Neural progenitor cell (in vitro differentiated cells): ENCODE measurements at regions not wholly inside any gene's neighbourhood (a gene's known extent, or its start where the extent isn't known, plus 50 kb on each side); places are given as distances from the start of the nearest gene placed in this dataset.
"Not testable (repeated sequence)": the region's sequence is repeated elsewhere in the genome, so short reads cannot be mapped to it uniquely, and the experiment has no call there.

Experiments
- DNase-seq: peaks from one replicate; pipeline ENCODE4 v3.0.0-alpha.2; 2016; ENCODE audit warnings: low spot score
- H2AFZ ChIP-seq: fragments of 200-600 bp; sonication (generic); replicated peaks from 2 replicates; pipeline ENCODE4 v1.6.1; 2016; ENCODE audit warnings: antibody characterized with exemption
- H3F3A ChIP-seq: fragments of 200-600 bp; sonication (generic); 2 replicates; pipeline ENCODE4 v1.6.1; 2016; ENCODE audit warnings: antibody characterized with exemption, low read depth
- H3K27ac ChIP-seq: fragments of 200-600 bp; sonication (generic); 2 replicates; pipeline ENCODE4 v1.5.1; 2016; ENCODE audit warnings: mild to moderate bottlenecking
- H3K27me3 ChIP-seq: fragments of 200-600 bp; sonication (generic); 2 replicates; pipeline ENCODE4 v1.6.1; 2016; ENCODE audit warnings: mild to moderate bottlenecking, moderate library complexity
- H3K36me3 ChIP-seq: fragments of 200-600 bp; sonication (generic); 2 replicates; pipeline ENCODE4 v1.5.1; 2016
- H3K4me1 ChIP-seq: fragments of 200-600 bp; sonication (generic); 2 replicates; pipeline ENCODE4 v1.6.1; 2016; ENCODE audit warnings: mixed run types
- H3K4me2 ChIP-seq: fragments of 200-600 bp; sonication (generic); 2 replicates; pipeline ENCODE4 v1.6.1; 2016
- H3K4me3 ChIP-seq: fragments of 200-600 bp; sonication (generic); 2 replicates; pipeline ENCODE4 v1.5.1; 2016
- H3K79me2 ChIP-seq: fragments of 200-600 bp; sonication (generic); 2 replicates; pipeline ENCODE4 v1.6.1; 2016; ENCODE audit warnings: low read depth
- H3K9ac ChIP-seq: fragments of 200-600 bp; sonication (generic); 2 replicates; pipeline ENCODE4 v1.6.1; 2016
- H3K9me3 ChIP-seq: fragments of 200-600 bp; sonication (generic); 2 replicates; pipeline ENCODE4 v1.5.1; 2016; ENCODE audit warnings: low read depth
- H4K20me1 ChIP-seq: fragments of 200-600 bp; sonication (generic); 2 replicates; pipeline ENCODE4 v1.6.1; 2016; ENCODE audit warnings: low read depth
- H3K27ac Mint-ChIP-seq: 3 replicates; pipeline ENCODE4 v1.8.0; 2021; ENCODE audit warnings: mixed read lengths
- H3K27me3 Mint-ChIP-seq: 2 replicates; pipeline ENCODE4 v1.8.0; 2022; ENCODE audit warnings: low read depth, mild to moderate bottlenecking, inconsistent platforms, moderate library complexity, mixed read lengths; ENCODE audit not compliant: insufficient read depth
- H3K36me3 Mint-ChIP-seq: 3 replicates; pipeline ENCODE4 v1.8.0; 2021; ENCODE audit warnings: mixed read lengths
- H3K4me1 Mint-ChIP-seq: 3 replicates; pipeline ENCODE4 v1.8.0; 2021; ENCODE audit warnings: mixed read lengths
- H3K4me3 Mint-ChIP-seq: 3 replicates; pipeline ENCODE4 v1.8.0; 2021; ENCODE audit warnings: mild to moderate bottlenecking, moderate library complexity, mixed read lengths
- H3K9me3 Mint-ChIP-seq: 3 replicates; pipeline ENCODE4 v1.8.0; 2020; ENCODE audit warnings: mixed read lengths
- EZH2 ChIP-seq: fragments of 200-600 bp; sonication (generic); IDR thresholded peaks from 2 replicates; pipeline ENCODE4 v1.6.1; 2017; ENCODE audit warnings: antibody characterized with exemption, mild to moderate bottlenecking, moderate library complexity
- EZH2phosphoT487 ChIP-seq: fragments of 200-600 bp; sonication (generic); IDR thresholded peaks from 2 replicates; pipeline ENCODE4 v1.6.1; 2017; ENCODE audit warnings: antibody characterized with exemption
- TF ChIP-seq, protein P1 (sequence below): fragments of 200-600 bp; sonication (generic); IDR thresholded peaks from 2 replicates; pipeline ENCODE4 v1.5.1; 2017; ENCODE audit warnings: antibody characterized with exemption, mild to moderate bottlenecking

DNA sequence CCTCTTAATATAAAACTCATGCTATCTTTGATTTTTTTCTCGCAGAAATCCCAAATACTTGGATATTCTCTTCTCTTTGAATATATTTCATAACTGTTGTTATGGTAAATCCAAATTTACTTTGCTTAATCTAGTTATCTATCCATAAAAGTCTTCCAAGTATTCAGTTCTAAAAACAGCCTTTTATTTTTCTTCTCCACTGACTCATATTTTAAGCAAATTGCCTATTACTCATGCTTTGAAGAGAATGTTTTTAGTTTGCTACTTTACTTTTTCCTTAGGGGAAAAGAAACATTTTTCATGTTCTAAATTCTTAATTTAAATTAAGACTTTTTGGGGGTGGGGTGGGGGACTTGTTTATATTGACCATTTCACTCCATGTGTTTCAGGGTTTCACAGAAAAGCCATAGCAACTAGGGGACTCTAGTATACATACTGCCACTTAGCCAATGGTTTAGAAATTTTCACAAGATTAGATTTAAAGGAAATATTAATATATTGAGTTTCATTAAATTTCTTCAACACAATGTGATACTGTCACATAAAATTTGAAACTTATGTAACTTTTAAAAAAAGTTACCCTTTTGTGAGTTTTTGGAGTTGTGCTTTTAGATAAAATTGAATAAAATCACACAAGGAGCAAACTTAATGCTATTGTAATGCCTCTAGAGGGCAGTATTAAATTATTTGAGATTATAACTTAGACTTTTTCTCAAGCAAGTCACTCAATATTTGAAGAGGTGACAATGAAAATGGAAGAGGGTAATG, 545.8 kb upstream of the ARRDC3 start:
- Histone ChIP-seq H3F3A (no peaks in the 10 kb centered on the region), H3K4me3 (no peak overlapping the region), H3K27ac (no peak overlapping the region), H2AFZ (no peak overlapping the region), H3K9ac (no peak overlapping the region), H3K9me3 (no peaks in the 10 kb centered on the region), H4K20me1 (no peaks in the 10 kb centered on the region), H3K4me2 (no peak overlapping the region), H3K36me3 (no peaks in the 10 kb centered on the region), H3K4me1 (no peaks in the 10 kb centered on the region), H3K79me2 (no peaks in the 10 kb centered on the region), H3K27me3 (no peaks in the 10 kb centered on the region)
- Mint-ChIP-seq H3K27ac (no peak overlapping the region), H3K36me3 (peaks cover 7% of the 10 kb centered on the region), H3K4me1 (peaks cover 9% of the 10 kb centered on the region), H3K27me3 (no peaks in the 10 kb centered on the region), H3K4me3 (no peak overlapping the region), H3K9me3 (peaks cover 14% of the 10 kb centered on the region)
- no peak for TF ChIP-seq EZH2phosphoT487
- TF ChIP-seq, protein P1, sequence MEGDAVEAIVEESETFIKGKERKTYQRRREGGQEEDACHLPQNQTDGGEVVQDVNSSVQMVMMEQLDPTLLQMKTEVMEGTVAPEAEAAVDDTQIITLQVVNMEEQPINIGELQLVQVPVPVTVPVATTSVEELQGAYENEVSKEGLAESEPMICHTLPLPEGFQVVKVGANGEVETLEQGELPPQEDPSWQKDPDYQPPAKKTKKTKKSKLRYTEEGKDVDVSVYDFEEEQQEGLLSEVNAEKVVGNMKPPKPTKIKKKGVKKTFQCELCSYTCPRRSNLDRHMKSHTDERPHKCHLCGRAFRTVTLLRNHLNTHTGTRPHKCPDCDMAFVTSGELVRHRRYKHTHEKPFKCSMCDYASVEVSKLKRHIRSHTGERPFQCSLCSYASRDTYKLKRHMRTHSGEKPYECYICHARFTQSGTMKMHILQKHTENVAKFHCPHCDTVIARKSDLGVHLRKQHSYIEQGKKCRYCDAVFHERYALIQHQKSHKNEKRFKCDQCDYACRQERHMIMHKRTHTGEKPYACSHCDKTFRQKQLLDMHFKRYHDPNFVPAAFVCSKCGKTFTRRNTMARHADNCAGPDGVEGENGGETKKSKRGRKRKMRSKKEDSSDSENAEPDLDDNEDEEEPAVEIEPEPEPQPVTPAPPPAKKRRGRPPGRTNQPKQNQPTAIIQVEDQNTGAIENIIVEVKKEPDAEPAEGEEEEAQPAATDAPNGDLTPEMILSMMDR = peak; percentile 76
- no peak for TF ChIP-seq EZH2
- peak; percentile 25 for DNase-seq

DNA sequence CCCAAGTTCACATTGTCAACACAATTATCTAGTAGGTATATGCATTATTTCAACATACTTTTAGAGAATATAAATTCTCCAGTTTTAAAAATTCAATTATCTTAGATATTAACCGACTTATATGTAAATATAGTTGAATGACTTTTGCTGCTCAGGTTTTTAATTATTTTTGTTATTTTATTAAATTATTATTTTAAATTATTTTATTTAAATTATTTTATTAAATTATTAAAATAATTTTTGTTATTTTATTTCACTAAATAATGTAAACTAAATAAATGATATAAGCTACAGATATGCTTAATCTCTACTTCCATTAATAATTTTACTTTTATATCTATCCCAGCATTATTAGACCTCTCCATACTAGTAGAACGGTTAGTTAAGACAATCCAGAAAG, 544.3 kb upstream of the ARRDC3 start:
- Histone ChIP-seq H3K4me2 (no peak overlapping the region), H3K4me3 (no peak overlapping the region), H3K9me3 (no peaks in the 10 kb centered on the region), H3K27me3 (no peaks in the 10 kb centered on the region), H3K4me1 (no peaks in the 10 kb centered on the region), H2AFZ (no peak overlapping the region), H3K79me2 (no peaks in the 10 kb centered on the region), H3K9ac (no peak overlapping the region), H3F3A (no peaks in the 10 kb centered on the region), H3K36me3 (no peaks in the 10 kb centered on the region), H3K27ac (no peak overlapping the region), H4K20me1 (no peaks in the 10 kb centered on the region)
- TF ChIP-seq EZH2phosphoT487 (no peak), EZH2 (no peak)
- TF ChIP-seq, protein P1 = no peak
- H3K9me3 Mint-ChIP-seq = peaks cover 16% of the 10 kb centered on the region
- no peaks in the 10 kb centered on the region for H3K27me3 Mint-ChIP-seq
- peaks cover 7% of the 10 kb centered on the region for H3K36me3 Mint-ChIP-seq
- peaks cover 9% of the 10 kb centered on the region for H3K4me1 Mint-ChIP-seq
- H3K4me3 Mint-ChIP-seq = no peak overlapping the region
- no peak overlapping the region for H3K27ac Mint-ChIP-seq
- DNase-seq = no peak

DNA sequence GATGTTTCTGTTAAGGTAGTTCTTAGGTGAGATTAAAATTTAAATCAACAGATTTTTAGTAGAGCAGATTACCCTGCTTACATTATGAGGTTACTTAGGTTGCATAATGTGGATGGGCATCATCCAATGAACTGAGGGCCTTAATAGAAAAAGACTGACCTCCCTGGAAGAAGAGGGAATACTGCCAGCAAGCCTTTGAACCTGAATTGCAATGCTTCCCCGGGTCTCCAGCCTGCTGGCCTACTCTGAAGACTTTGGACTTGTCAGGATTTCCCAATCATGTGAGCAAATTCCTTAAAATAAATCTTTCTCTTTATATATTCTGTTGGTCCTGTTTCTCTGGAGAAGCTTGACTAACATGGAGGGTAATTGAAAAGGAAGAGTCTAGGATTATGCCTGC, 542.1 kb upstream of the ARRDC3 start:
- Histone ChIP-seq H3K27me3 (no peaks in the 10 kb centered on the region), H3K9me3 (no peaks in the 10 kb centered on the region), H3K36me3 (no peaks in the 10 kb centered on the region), H3K9ac (no peak overlapping the region), H2AFZ (no peak overlapping the region), H3K4me1 (no peaks in the 10 kb centered on the region), H4K20me1 (no peaks in the 10 kb centered on the region), H3K4me2 (no peak overlapping the region), H3F3A (no peaks in the 10 kb centered on the region), H3K4me3 (no peak overlapping the region), H3K27ac (no peak overlapping the region), H3K79me2 (no peaks in the 10 kb centered on the region)
- DNase-seq = no peak
- Mint-ChIP-seq H3K4me1 (peaks cover 9% of the 10 kb centered on the region), H3K27ac (no peak overlapping the region), H3K27me3 (no peaks in the 10 kb centered on the region), H3K9me3 (peaks cover 5% of the 10 kb centered on the region), H3K36me3 (no peaks in the 10 kb centered on the region), H3K4me3 (no peak overlapping the region)
- no peak for TF ChIP-seq EZH2
- TF ChIP-seq, protein P1 = no peak
- TF ChIP-seq EZH2phosphoT487 = no peak

DNA sequence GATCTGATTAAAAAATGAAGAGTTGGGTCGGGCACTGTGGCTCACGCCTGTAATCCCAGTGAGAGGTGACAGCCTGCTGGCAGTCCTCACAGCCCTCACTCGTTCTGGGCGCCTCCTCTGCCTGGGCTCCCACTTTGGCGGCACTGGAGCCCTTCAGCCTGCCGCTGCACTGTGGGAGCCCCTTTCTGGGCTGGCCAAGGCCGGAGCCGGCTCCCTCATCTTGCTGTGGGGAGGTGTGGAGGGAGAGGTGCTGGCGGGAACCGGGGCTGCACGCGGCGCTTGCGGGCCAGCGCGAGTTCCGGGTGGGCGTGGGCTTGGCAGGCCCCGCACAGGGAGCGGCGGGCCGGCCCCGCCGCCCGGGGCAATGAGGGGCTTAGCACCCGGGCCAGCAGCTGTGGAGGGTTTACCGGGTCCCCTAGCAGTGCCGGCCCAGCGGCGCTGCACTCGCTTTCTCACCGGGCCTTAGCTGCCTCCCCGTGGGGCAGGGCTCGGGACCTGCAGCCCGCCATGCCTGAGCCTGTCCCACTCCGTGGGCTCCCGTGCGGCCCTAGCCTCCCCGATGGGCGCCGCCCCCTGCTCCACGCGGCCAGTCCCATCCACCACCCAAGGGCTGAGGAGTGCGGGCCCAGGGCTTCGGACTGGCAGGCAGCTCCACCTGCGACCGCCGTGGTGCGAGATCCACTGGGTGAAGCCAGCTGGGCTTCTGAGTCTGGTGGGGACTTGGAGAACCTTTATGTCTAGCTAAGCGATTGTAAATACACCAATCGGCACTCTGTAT, 534.1 kb upstream of the ARRDC3 start:
- not testable (repeated sequence) for H3F3A ChIP-seq, H3K79me2 ChIP-seq, H3K4me2 ChIP-seq, H3K27me3 ChIP-seq, H3K36me3 Mint-ChIP-seq, H3K27me3 Mint-ChIP-seq, H3K9me3 ChIP-seq, H2AFZ ChIP-seq, H3K27ac Mint-ChIP-seq, H3K9ac ChIP-seq, DNase-seq, H3K4me3 Mint-ChIP-seq, H3K4me1 ChIP-seq, H4K20me1 ChIP-seq, H3K27ac ChIP-seq, H3K4me1 Mint-ChIP-seq, H3K4me3 ChIP-seq, H3K36me3 ChIP-seq
- peaks cover 11% of the 10 kb centered on the region for H3K9me3 Mint-ChIP-seq
